A549 (cell line): ENCODE measurements at regions not wholly inside any gene's neighbourhood (a gene's known extent, or its start where the extent isn't known, plus 50 kb on each side); places are given as distances from the start of the nearest gene placed in this dataset.

Source experiments
- ATAC-seq, 2 experiments: fragments of 200-7000 bp in 1 of 2; fragments of >200 bp in 1 of 2; cut with Nextera tagmentation in 1 of 2; cut with Tn5 transposase in 1 of 2; 3 replicates each; pipeline versions ENCODE4 v1.8.0 to v1.9.1; 2018 to 2020; ENCODE audit warnings: mild to moderate bottlenecking in 1 of 2, moderate library complexity in 1 of 2
- CTCF ChIA-PET: fragments of 300-600 bp; sonication (Branson Sonifier 250); formaldehyde crosslinking; extraction: SDS; loops from one replicate; lab custom pipeline; 2021; ENCODE audit warnings: antibody characterized with exemption, inconsistent platforms; lab: Yijun Ruan, JAX
- POLR2A ChIA-PET: fragments of 350-600 bp; formaldehyde crosslinking; extraction: SDS; loops from one replicate; lab custom pipeline; 2021; ENCODE audit warnings: antibody characterized with exemption, inconsistent platforms; lab: Yijun Ruan, JAX
- DNase-seq, 2 experiments: peaks; one replicate each; pipeline versions ENCODE4 v3.0.0 to v3.0.0-alpha.2; 2011 to 2016; ENCODE audit warnings: low read depth in 1 of 2, low spot score in 1 of 2
- FAIRE-seq: peaks from 2 replicates; lab custom pipeline; 2011; peaks lifted over from hg19 to GRCh38; lab: Jason Lieb, UNC
- H3K27ac ChIP-seq, 2 experiments: fragments of >200 bp; sonication (Bioruptor Twin); formaldehyde crosslinking; 3 replicates each; pipeline ENCODE4 v1.5.1; 2016 to 2017
- H3K4me1 ChIP-seq: fragments of >200 bp; sonication (Bioruptor Twin); formaldehyde crosslinking; 3 replicates; pipeline ENCODE4 v1.6.1; 2016
- H3K4me2 ChIP-seq: fragments of >200 bp; sonication (Bioruptor Twin); formaldehyde crosslinking; 3 replicates; pipeline ENCODE4 v1.6.1; 2016
- H3K4me3 ChIP-seq: fragments of >200 bp; sonication (Bioruptor Twin); formaldehyde crosslinking; 3 replicates; pipeline ENCODE4 v1.5.1; 2016
- H3K9me3 ChIP-seq: fragments of >200 bp; sonication (Bioruptor Twin); formaldehyde crosslinking; 3 replicates; pipeline ENCODE4 v1.6.1; 2016
- CBX2 ChIP-seq: fragments of 200-600 bp; sonication (generic); IDR thresholded peaks from 2 replicates; pipeline ENCODE4 v1.6.1; 2016; ENCODE audit warnings: low read depth, mild to moderate bottlenecking, borderline replicate concordance
- CBX8 ChIP-seq: fragments of 200-600 bp; sonication (generic); IDR thresholded peaks from 2 replicates; pipeline ENCODE4 v1.6.1; 2016
- CEBPB ChIP-seq, 2 experiments: fragments of >200 bp in 1 of 2; sonication (Bioruptor Twin) in 1 of 2; formaldehyde crosslinking in 1 of 2; IDR thresholded peaks; 2 replicates each; pipeline ENCODE4 v1.6.1; 2012 to 2016
- CHD2 ChIP-seq: fragments of 150-350 bp; IDR thresholded peaks from 2 replicates; pipeline ENCODE4 v1.6.1; 2014; ENCODE audit warnings: low read length; ENCODE audit not compliant: partially characterized antibody
- EHF ChIP-seq: fragments of 250-450 bp; sonication (Bioruptor Pico); IDR thresholded peaks from 2 replicates; pipeline ENCODE4 v1.5.0; 2020; ENCODE audit warnings: mild to moderate bottlenecking
- EHMT2 ChIP-seq: fragments of 200-600 bp; sonication (generic); IDR thresholded peaks from 2 replicates; pipeline ENCODE4 v1.6.1; 2016; ENCODE audit warnings: antibody characterized with exemption, low read depth, mild to moderate bottlenecking, moderate library complexity
- EP300 ChIP-seq, 2 experiments: fragments of >200 bp; sonication (Bioruptor Twin); formaldehyde crosslinking; IDR thresholded peaks; 2 replicates in 1 of 2; 3 replicates in 1 of 2; pipeline ENCODE4 v1.6.1; 2016 to 2017
- ESRRA ChIP-seq: fragments of 150-350 bp; IDR thresholded peaks from 2 replicates; pipeline ENCODE4 v1.6.1; 2014; ENCODE audit warnings: mild to moderate bottlenecking, low read length, borderline replicate concordance
- FOSB ChIP-seq: fragments of 250-450 bp; sonication (Bioruptor Pico); IDR thresholded peaks from 2 replicates; pipeline ENCODE4 v1.5.0; 2020; ENCODE audit warnings: mild to moderate bottlenecking, moderate library complexity
- FOSL2 ChIP-seq, 2 experiments: fragments of 450-650 bp in 1 of 2; fragments of >200 bp in 1 of 2; sonication (Bioruptor Twin) in 1 of 2; formaldehyde crosslinking; IDR thresholded peaks; 2 replicates each; pipeline versions ENCODE4 v1.5.0 to v1.6.1; 2016 to 2020; ENCODE audit warnings: mild to moderate bottlenecking in 1 of 2, moderate library complexity in 1 of 2
- HDAC2 ChIP-seq: fragments of 200-600 bp; sonication (generic); IDR thresholded peaks from 2 replicates; pipeline ENCODE4 v1.6.1; 2016
- HOXA7 ChIP-seq: fragments of 250-450 bp; sonication (Bioruptor Pico); IDR thresholded peaks from 2 replicates; pipeline ENCODE4 v1.5.0; 2020; ENCODE audit warnings: mild to moderate bottlenecking, moderate library complexity
- JUN ChIP-seq, 2 experiments: fragments of >200 bp; sonication (Bioruptor Twin); formaldehyde crosslinking; IDR thresholded peaks; 2 replicates in 1 of 2; 3 replicates in 1 of 2; pipeline ENCODE4 v1.6.1; 2016 to 2017
- KDM1A ChIP-seq: fragments of 200-600 bp; sonication (generic); IDR thresholded peaks from 2 replicates; pipeline ENCODE4 v1.6.1; 2016; ENCODE audit warnings: low read depth, mild to moderate bottlenecking
- KDM5A ChIP-seq: fragments of 200-600 bp; sonication (generic); IDR thresholded peaks from 2 replicates; pipeline ENCODE4 v1.6.1; 2016; ENCODE audit warnings: antibody characterized with exemption, mild to moderate bottlenecking
- MAZ ChIP-seq: fragments of 150-350 bp; IDR thresholded peaks from 2 replicates; pipeline ENCODE4 v1.6.1; 2014; ENCODE audit warnings: antibody characterized with exemption, low read depth, low read length, borderline replicate concordance
- NR3C1 ChIP-seq: fragments of >200 bp; sonication (Bioruptor Twin); formaldehyde crosslinking; IDR thresholded peaks from 3 replicates; pipeline ENCODE4 v1.6.1; 2017
- PHF8 ChIP-seq: fragments of 200-600 bp; sonication (generic); IDR thresholded peaks from 2 replicates; pipeline ENCODE4 v1.6.1; 2016; ENCODE audit warnings: low read depth, mild to moderate bottlenecking, antibody characterized with exemption, moderate library complexity, borderline replicate concordance
- POLR2AphosphoS2 ChIP-seq: conservative IDR thresholded peaks from 2 replicates; pipeline ENCODE4 v1.6.1; 2012; ENCODE audit warnings: low read length, improper control_type of control experiment, inconsistent platforms
- RAD21 ChIP-seq, 2 experiments: fragments of >200 bp in 1 of 2; sonication (Bioruptor Twin) in 1 of 2; formaldehyde crosslinking in 1 of 2; IDR thresholded peaks in 1 of 2; conservative IDR thresholded peaks in 1 of 2; 2 replicates in 1 of 2; 3 replicates in 1 of 2; pipeline ENCODE4 v1.6.1; 2012 to 2018; ENCODE audit warnings: inconsistent platforms in 1 of 2
- RARB ChIP-seq: fragments of 250-450 bp; sonication (Bioruptor Pico); IDR thresholded peaks from 2 replicates; pipeline ENCODE4 v1.8.0; 2021; ENCODE audit warnings: mild to moderate bottlenecking, moderate library complexity
- RCOR1 ChIP-seq: fragments of 150-350 bp; IDR thresholded peaks from 2 replicates; pipeline ENCODE4 v1.6.1; 2014; ENCODE audit warnings: antibody characterized with exemption, low read length, low read depth
- RFX5 ChIP-seq: fragments of 450-650 bp; IDR thresholded peaks from 2 replicates; pipeline ENCODE4 v1.7.1; 2014; ENCODE audit warnings: antibody characterized with exemption, mild to moderate bottlenecking, moderate library complexity
- RNF2 ChIP-seq: fragments of 200-600 bp; sonication (generic); IDR thresholded peaks from 2 replicates; pipeline ENCODE4 v1.6.1; 2016; ENCODE audit warnings: low read depth, mild to moderate bottlenecking, antibody characterized with exemption, moderate library complexity, borderline replicate concordance
- ZC3H11A ChIP-seq: fragments of 450-650 bp; IDR thresholded peaks from 2 replicates; pipeline ENCODE4 v1.6.1; 2014; ENCODE audit warnings: antibody characterized with exemption, mild to moderate bottlenecking
- ZFP36 ChIP-seq: fragments of 450-650 bp; IDR thresholded peaks from 2 replicates; pipeline ENCODE4 v1.6.1; 2014; ENCODE audit warnings: borderline replicate concordance; ENCODE audit not compliant: partially characterized antibody
- ZNF302 ChIP-seq: fragments of 250-450 bp; sonication (Bioruptor Pico); IDR thresholded peaks from 2 replicates; pipeline ENCODE4 v1.9.0; 2021; ENCODE audit warnings: inconsistent platforms, mild to moderate bottlenecking, moderate library complexity
- ZSCAN20 ChIP-seq: fragments of 250-450 bp; sonication (Bioruptor Pico); IDR thresholded peaks from 2 replicates; pipeline ENCODE4 v1.8.0; 2022; ENCODE audit warnings: mild to moderate bottlenecking, moderate library complexity
- WGBS: methylation state at CpG from one replicate; pipeline ENCODE4 v1.1.6; 2017; ENCODE audit errors: missing lambda C conversion rate; 5-methylcytosine and 5-hydroxymethylcytosine counted together
- TF ChIP-seq, protein P1 (sequence below): IDR thresholded peaks from 2 replicates; pipeline ENCODE4 v1.6.1; 2012
- TF ChIP-seq, protein P2 (sequence below): fragments of >200 bp; sonication (Bioruptor Twin); formaldehyde crosslinking; IDR thresholded peaks from 2 replicates; pipeline ENCODE4 v1.6.1; 2016
- TF ChIP-seq, protein P3 (sequence below): IDR thresholded peaks from 2 replicates; pipeline ENCODE4 v1.6.1; 2012; ENCODE audit warnings: low read depth, borderline replicate concordance
- TF ChIP-seq, protein P4 (sequence below): fragments of 150-350 bp; IDR thresholded peaks from 2 replicates; pipeline ENCODE4 v1.6.1; 2014; ENCODE audit warnings: low read depth, mild to moderate bottlenecking, low read length

DNA sequence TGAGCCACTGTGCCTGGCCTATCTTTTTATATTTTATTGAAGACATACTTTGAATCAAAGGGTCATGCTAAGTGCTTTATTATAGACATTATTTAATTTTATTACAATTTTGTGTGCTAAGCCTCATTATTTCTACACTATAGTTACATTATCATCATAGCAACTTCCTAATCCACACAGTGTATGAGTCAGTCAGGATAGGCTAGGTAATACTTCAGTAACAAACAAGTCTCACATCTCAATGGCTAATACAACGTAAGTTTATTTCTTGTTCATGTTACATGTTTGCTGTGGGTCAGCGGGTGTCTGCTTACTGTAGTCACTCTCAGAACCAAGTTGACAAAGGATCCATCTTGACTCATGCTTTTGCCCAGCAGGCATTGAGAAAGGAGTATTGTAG lies 292.6 kb upstream of the TGFBR2 start:
- no peaks in the 10 kb centered on the region for H3K4me1 ChIP-seq
- no peak for TF ChIP-seq RAD21 (conservative IDR thresholded peaks at IDR 0.05 in 1 of 2, IDR thresholded peaks at IDR 0.05 in 1 of 2)
- TF ChIP-seq HDAC2 = no peak
- TF ChIP-seq, protein P1, sequence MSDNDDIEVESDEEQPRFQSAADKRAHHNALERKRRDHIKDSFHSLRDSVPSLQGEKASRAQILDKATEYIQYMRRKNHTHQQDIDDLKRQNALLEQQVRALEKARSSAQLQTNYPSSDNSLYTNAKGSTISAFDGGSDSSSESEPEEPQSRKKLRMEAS = no peak
- no peak for TF ChIP-seq HOXA7 (CRISPR knock-in tag)
- no peak for TF ChIP-seq EHMT2
- no peak for TF ChIP-seq POLR2AphosphoS2
- TF ChIP-seq ZFP36 = no peak
- no peak for TF ChIP-seq RNF2
- no peak for TF ChIP-seq FOSB (CRISPR knock-in tag)
- no peak for TF ChIP-seq EHF (CRISPR knock-in tag)
- TF ChIP-seq, protein P2, sequence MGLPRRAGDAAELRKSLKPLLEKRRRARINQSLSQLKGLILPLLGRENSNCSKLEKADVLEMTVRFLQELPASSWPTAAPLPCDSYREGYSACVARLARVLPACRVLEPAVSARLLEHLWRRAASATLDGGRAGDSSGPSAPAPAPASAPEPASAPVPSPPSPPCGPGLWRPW = no peak
- TF ChIP-seq, protein P3, sequence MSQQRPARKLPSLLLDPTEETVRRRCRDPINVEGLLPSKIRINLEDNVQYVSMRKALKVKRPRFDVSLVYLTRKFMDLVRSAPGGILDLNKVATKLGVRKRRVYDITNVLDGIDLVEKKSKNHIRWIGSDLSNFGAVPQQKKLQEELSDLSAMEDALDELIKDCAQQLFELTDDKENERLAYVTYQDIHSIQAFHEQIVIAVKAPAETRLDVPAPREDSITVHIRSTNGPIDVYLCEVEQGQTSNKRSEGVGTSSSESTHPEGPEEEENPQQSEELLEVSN = no peak
- TF ChIP-seq KDM1A = no peak
- no peak for TF ChIP-seq EP300 (IDR thresholded peaks at IDR 0.05)
- no peak for TF ChIP-seq NR3C1
- no peak for TF ChIP-seq FOSL2 (IDR thresholded peaks at IDR 0.05)
- TF ChIP-seq FOSL2 (CRISPR knock-in tag; IDR thresholded peaks at IDR 0.05) = no peak
- no peak overlapping the region for H3K4me3 ChIP-seq
- DNase-seq (no peak), FAIRE-seq (no peak), ATAC-seq (no peak)
- POLR2A ChIA-PET = no interaction called here
- CTCF ChIA-PET = no interaction called here
- 85% methylated on average over 2 of the region's 2 CpGs for WGBS
- H3K27ac ChIP-seq = no peak overlapping the region
- H3K4me2 ChIP-seq = no peak overlapping the region
- H3K9me3 ChIP-seq = peaks cover 18% of the 10 kb centered on the region; the same call in 1 of the 3 replicates

DNA sequence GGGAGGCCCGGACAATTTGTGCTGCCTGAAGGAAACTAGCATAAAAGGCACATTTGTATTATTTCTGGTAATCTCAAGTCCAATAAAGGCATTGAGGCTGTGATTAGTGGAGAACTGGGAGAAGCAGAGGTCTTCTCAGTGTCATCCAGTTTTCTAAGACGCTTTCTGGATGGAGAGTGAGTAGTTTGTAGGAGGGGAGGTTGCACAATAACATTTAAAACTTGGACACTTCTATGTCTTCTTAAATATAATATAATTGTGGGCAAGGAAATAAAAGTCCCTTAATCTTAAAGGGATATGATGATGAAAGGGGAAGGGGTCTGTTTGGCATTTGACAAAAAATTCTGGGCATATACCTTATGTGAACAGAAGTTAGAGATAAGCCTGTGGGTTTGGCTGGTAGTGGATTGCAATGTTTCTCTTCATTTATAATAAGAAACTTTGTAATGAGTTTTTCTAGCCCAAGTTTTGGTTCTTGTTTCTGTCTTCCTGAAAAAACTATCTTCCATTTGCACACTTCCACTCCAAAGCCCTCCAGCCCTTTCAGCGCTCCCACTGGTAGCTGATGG lies 291.6 kb upstream of the TGFBR2 start:
- DNase-seq = no peak
- TF ChIP-seq CHD2 (no peak), CEBPB (IDR thresholded peaks at IDR 0.05) (peak in 1 of 2 experiments; percentile 25; a peak in 1 of 4 replicates)
- TF ChIP-seq, all 56 proteins: peak for 1
- ATAC-seq (no peak), FAIRE-seq (no peak)
- no peaks in the 10 kb centered on the region for H3K4me1 ChIP-seq
- H3K4me3 ChIP-seq = no peak overlapping the region
- H3K4me2 ChIP-seq = no peak overlapping the region
- POLR2A ChIA-PET = no interaction called here
- peaks cover 18% of the 10 kb centered on the region; the same call in 1 of the 3 replicates for H3K9me3 ChIP-seq
- no peak overlapping the region for H3K27ac ChIP-seq
- CTCF ChIA-PET = no interaction called here
- WGBS = 92% methylated on average over 3 of the region's 3 CpGs

DNA sequence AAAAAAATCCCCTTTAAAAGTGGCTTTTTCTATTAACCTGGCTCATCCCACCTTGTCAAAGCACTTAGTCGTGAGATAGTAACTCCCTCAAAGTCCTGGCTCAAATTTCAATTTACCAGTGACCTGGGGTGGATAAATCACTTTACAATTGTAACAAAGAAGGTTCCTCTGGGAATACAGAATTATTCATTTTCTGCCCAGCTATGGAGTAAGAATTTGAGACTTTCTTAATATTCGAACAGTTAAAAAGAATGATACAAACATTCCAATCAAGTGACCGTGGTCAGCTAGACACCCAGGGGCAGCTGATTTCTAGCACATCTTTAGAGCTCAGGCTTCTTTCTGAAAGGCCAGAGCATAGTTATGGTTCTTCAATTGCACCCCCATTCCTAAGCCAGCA lies 291.0 kb upstream of the TGFBR2 start:
- ChIA-PET CTCF (no interaction called here), POLR2A (no interaction called here)
- TF ChIP-seq MAZ = no peak
- no peak for TF ChIP-seq ZNF302 (CRISPR knock-in tag)
- TF ChIP-seq ESRRA = no peak
- no peak for TF ChIP-seq KDM1A
- no peak for TF ChIP-seq ZC3H11A
- no peak for TF ChIP-seq ZSCAN20 (CRISPR knock-in tag)
- TF ChIP-seq RFX5 = no peak
- TF ChIP-seq RCOR1 = no peak
- TF ChIP-seq PHF8 = no peak
- no peak for TF ChIP-seq JUN (IDR thresholded peaks at IDR 0.05)
- TF ChIP-seq, protein P4, sequence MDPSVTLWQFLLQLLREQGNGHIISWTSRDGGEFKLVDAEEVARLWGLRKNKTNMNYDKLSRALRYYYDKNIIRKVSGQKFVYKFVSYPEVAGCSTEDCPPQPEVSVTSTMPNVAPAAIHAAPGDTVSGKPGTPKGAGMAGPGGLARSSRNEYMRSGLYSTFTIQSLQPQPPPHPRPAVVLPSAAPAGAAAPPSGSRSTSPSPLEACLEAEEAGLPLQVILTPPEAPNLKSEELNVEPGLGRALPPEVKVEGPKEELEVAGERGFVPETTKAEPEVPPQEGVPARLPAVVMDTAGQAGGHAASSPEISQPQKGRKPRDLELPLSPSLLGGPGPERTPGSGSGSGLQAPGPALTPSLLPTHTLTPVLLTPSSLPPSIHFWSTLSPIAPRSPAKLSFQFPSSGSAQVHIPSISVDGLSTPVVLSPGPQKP = no peak
- TF ChIP-seq RARB (CRISPR knock-in tag) = no peak
- TF ChIP-seq KDM5A = no peak
- no peak for TF ChIP-seq EHMT2
- TF ChIP-seq CBX8 = no peak
- TF ChIP-seq, protein P2 = no peak
- no peak for TF ChIP-seq CBX2
- no peak for ATAC-seq
- Histone ChIP-seq H3K27ac (0 out of 6 replicates have a peak overlapping the region, but pooled peaks of 1 of the 2 experiments have one; percentile 6), H3K4me2 (no peak overlapping the region), H3K4me3 (no peak overlapping the region), H3K4me1 (no peaks in the 10 kb centered on the region), H3K9me3 (peaks cover 18% of the 10 kb centered on the region; the same call in 1 of the 3 replicates)
- WGBS = 86% methylated on average over 3 of the region's 3 CpGs
- FAIRE-seq = no peak
- no peak for DNase-seq
